CD4-positive, alpha-beta T cell treated with Interferon gamma for 1 hour (primary cell): ENCODE measurements at regions not wholly inside any gene's neighbourhood (a gene's known extent, or its start where the extent isn't known, plus 50 kb on each side); places are given as distances from the start of the nearest gene placed in this dataset.

Source experiments
- DNase-seq: peaks from one replicate; pipeline ENCODE4 v3.0.0-alpha.2; 2020

- no peak for DNase-seq
Measured at GRCh38 chr1:194175251-194175650, 988.8 kb upstream of the B3GALT2 start.

- DNase-seq: no peak
Measured at GRCh38 chr1:194174528-194174927, 988.1 kb upstream of the B3GALT2 start.

- DNase-seq: no peak
Measured at GRCh38 chr1:194171596-194171995, 985.2 kb upstream of the B3GALT2 start.

GRCh38 chr1:194167956-194168640, 981.7 kb upstream of the B3GALT2 start:
- DNase-seq: no peak

- no peak for DNase-seq
Measured at GRCh38 chr1:194164755-194165154, 978.3 kb upstream of the B3GALT2 start.

GRCh38 chr1:194161591-194161990, 975.2 kb upstream of the B3GALT2 start:
- no peak for DNase-seq

- DNase-seq: no peak
Measured at GRCh38 chr1:194159941-194160340, 973.5 kb upstream of the B3GALT2 start.

GRCh38 chr1:194155962-194156361, 969.5 kb upstream of the B3GALT2 start:
- DNase-seq: no peak

- no peak for DNase-seq
Measured at GRCh38 chr1:194151056-194151455, 964.6 kb upstream of the B3GALT2 start.

GRCh38 chr1:194150242-194150641, 963.8 kb upstream of the B3GALT2 start:
- no peak for DNase-seq

- DNase-seq: no peak
Measured at GRCh38 chr1:194133152-194133551, 946.7 kb upstream of the B3GALT2 start.

- no peak for DNase-seq
Measured at GRCh38 chr1:194118086-194118485, 931.7 kb upstream of the B3GALT2 start.

- DNase-seq: no peak
Measured at GRCh38 chr1:194117582-194117981, 931.2 kb upstream of the B3GALT2 start.

GRCh38 chr1:194114288-194114687, 927.9 kb upstream of the B3GALT2 start:
- no peak for DNase-seq

GRCh38 chr1:194105381-194105780, 919.0 kb upstream of the B3GALT2 start:
- no peak for DNase-seq

- DNase-seq: no peak
Measured at GRCh38 chr1:194104247-194104844, 917.9 kb upstream of the B3GALT2 start.

GRCh38 chr1:194103516-194104246, 917.3 kb upstream of the B3GALT2 start:
- no peak for DNase-seq

- no peak for DNase-seq
Measured at GRCh38 chr1:194103101-194103500, 916.7 kb upstream of the B3GALT2 start.

- DNase-seq: no peak
Measured at GRCh38 chr1:194102607-194103006, 916.2 kb upstream of the B3GALT2 start.

- DNase-seq: no peak
Measured at GRCh38 chr1:194084755-194085154, 898.3 kb upstream of the B3GALT2 start.

GRCh38 chr1:194081444-194081843, 895.0 kb upstream of the B3GALT2 start:
- no peak for DNase-seq

- no peak for DNase-seq
Measured at GRCh38 chr1:194080826-194081225, 894.4 kb upstream of the B3GALT2 start.

GRCh38 chr1:194078765-194079164, 892.4 kb upstream of the B3GALT2 start:
- DNase-seq: no peak

GRCh38 chr1:194076646-194077045, 890.2 kb upstream of the B3GALT2 start:
- DNase-seq: no peak
